Right lobe of liver (tissue), 4 donors: ENCODE measurements at regions not wholly inside any gene's neighbourhood (a gene's known extent, or its start where the extent isn't known, plus 50 kb on each side); places are given as distances from the start of the nearest gene placed in this dataset.

ENCODE experiments used
- POLR2A ChIP-seq: fragments of 450-650 bp; IDR thresholded peaks from one replicate; pipeline ENCODE4 v1.6.1; 2017; ENCODE audit warnings: antibody characterized with exemption, mild to moderate bottlenecking
- TF ChIP-seq, protein P1 (sequence below), 4 donors: fragments of 200-600 bp in 3 of 4; fragments of 450-650 bp in 1 of 4; IDR thresholded peaks; one replicate each; pipeline versions ENCODE4 v1.5.1 to v1.8.0; 2016 to 2022; ENCODE audit warnings: antibody characterized with exemption in 4 of 4, mild to moderate bottlenecking in 2 of 4
- donor health status: DM: no; HTN: no; CAD: no.
- donor health status: DM: no; HTN: no; CAD: no.
- donor health status: DM: no; HTN: yes; CAD: no.

DNA sequence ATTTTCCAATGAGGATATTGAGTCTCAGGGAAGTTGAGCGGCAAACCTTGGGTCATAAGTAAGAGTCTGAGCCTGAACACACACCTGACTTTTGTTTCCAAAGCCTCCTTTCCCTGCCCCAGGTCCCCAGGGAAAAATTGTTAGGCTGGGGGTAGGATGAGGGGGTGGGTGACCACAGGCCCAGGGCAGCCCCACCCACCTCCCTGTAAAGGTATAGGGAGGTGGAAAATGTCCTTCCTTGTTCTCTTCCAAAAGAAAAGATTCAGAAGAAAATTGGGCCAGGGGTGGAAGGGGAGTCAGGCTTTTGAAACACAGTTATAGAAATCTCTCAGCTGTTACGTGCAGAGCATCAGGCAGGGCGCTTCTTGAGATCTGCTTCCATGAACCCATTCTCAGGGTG lies 129.7 kb upstream of the NGF start:
- TF ChIP-seq, protein P1, sequence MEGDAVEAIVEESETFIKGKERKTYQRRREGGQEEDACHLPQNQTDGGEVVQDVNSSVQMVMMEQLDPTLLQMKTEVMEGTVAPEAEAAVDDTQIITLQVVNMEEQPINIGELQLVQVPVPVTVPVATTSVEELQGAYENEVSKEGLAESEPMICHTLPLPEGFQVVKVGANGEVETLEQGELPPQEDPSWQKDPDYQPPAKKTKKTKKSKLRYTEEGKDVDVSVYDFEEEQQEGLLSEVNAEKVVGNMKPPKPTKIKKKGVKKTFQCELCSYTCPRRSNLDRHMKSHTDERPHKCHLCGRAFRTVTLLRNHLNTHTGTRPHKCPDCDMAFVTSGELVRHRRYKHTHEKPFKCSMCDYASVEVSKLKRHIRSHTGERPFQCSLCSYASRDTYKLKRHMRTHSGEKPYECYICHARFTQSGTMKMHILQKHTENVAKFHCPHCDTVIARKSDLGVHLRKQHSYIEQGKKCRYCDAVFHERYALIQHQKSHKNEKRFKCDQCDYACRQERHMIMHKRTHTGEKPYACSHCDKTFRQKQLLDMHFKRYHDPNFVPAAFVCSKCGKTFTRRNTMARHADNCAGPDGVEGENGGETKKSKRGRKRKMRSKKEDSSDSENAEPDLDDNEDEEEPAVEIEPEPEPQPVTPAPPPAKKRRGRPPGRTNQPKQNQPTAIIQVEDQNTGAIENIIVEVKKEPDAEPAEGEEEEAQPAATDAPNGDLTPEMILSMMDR (IDR thresholded peaks at IDR 0.05) = no peak
- no peak for TF ChIP-seq POLR2A
